ENCODE measurements at regions not wholly inside any gene's neighbourhood (a gene's known extent, or its start where the extent isn't known, plus 50 kb on each side); places are given as distances from the start of the nearest gene placed in this dataset.

DNA sequence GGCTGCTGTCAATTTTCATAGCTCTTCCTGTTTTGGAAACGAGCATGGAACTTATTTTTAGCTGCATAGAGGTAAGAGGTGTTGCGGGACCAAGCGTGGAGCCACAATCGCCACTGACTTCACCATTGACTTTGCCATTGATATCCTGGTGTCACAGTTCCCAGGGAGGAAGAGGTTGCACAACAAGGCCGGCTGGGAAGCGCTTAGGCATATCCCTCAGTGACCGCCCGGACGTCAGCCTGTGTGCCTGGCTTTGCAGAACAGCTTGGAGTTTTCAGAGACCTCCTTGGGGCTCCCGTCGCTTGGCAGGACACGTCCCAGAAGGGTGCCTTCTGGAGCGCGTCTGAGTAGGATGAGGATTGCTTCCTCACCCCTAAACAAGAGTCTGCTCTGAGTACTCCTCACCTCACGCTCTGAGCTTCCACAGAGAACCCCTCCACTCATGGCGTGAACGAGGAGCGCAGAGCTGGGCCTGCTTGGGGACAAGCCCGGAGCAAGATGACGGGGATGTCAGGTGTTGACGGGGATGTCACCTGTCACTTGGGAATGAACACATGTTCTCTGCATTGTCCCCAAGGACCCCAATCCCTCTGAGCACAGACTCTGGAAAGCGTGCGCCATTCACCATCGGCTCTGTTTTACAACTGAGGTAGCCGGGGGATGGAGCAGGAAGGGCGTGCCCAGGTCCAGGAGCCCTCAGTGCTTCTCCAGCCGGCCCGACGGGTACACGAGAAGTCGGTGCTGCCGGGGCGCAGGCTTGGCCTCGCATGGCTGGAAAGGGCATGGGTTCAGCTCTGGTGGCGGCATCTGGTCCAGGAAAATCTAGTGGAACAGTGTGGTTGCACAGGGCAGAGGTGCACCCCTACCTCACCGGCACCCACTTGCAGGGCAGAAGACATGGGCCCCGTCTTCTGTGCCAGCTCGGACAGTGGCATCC, 192.3 kb upstream of the SHH start:
- no TSS peak for BruUV-seq (replicated peaks)
- CTCF ChIA-PET: interaction anchor here (0.6 kb wide), 1 partner anchor 19 kb away, joined by 3 read pairs; no protein-coding TSS in a partner anchor

DNA sequence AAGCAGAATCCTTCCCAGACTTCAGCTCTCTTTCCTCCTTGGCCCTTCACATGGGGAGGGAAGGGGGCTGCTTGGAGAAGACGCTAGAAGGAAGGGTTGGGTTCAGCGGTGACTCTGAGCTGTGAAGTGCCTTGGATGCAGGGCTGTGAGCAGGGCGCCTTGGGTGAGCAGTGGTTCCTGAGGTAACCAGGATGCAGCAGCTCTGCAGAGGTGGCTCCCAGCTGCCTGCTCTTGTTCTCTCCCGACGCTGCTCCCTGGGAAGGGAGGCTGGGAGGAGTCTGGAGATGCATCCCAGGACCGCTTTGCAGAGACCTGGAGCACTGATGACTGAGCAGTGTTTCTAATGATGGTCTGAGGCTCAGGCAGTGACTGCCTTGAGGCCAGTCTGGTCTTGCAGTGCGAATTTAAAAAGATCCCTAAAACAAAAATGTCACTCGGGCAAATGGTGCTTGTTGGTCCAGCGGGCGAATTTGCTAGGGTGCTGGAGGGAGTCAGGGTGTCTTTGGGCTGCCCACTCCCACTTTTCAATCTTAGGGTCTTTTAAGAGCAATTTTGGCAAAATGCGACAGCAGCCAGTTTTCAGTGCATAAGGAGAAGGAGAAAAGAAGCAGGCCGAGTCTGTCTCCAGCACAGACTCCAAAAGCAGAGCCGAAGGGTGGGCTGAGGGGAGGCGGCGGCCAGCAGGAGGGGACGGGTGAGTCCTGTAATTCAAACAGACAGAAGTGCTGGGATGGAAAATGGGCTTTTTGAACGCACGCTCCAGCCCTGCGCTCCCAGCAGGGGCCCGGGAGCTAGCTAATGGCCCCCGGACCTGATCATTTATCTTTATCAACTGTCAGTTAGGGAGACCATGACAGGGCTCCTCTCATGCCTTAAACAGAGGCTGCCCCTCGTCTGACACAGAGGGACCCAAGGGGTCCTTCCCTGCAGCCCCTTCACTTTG, 191.2 kb upstream of the SHH start:
- Mint-ChIP-seq H3K27ac (ENCODE audit: low read depth, unreplicated experiment) (no peak overlapping the region), H3K36me3 (ENCODE audit: insufficient read depth, unreplicated experiment) (no peaks in the 10 kb centered on the region), H3K27me3 (ENCODE audit: insufficient read depth, unreplicated experiment) (peaks cover 2% of the 10 kb centered on the region), H3K4me3 (ENCODE audit: unreplicated experiment) (no peak overlapping the region), H3K4me1 (ENCODE audit: insufficient read depth, unreplicated experiment) (no peaks in the 10 kb centered on the region), H3K9me3 (ENCODE audit: unreplicated experiment) (no peaks in the 10 kb centered on the region)
- ChIA-PET POLR2A (interaction anchor here (1.1 kb wide), 1 partner anchor 12 kb away, joined by 3 read pairs; no protein-coding TSS in a partner anchor), CTCF (no interaction called here)
- no peak for DNase-seq (ENCODE audit: unreplicated experiment)
- intact Hi-C loops (cut with micrococcal nuclease): no loop called here
- TF ChIP-seq, protein P1, sequence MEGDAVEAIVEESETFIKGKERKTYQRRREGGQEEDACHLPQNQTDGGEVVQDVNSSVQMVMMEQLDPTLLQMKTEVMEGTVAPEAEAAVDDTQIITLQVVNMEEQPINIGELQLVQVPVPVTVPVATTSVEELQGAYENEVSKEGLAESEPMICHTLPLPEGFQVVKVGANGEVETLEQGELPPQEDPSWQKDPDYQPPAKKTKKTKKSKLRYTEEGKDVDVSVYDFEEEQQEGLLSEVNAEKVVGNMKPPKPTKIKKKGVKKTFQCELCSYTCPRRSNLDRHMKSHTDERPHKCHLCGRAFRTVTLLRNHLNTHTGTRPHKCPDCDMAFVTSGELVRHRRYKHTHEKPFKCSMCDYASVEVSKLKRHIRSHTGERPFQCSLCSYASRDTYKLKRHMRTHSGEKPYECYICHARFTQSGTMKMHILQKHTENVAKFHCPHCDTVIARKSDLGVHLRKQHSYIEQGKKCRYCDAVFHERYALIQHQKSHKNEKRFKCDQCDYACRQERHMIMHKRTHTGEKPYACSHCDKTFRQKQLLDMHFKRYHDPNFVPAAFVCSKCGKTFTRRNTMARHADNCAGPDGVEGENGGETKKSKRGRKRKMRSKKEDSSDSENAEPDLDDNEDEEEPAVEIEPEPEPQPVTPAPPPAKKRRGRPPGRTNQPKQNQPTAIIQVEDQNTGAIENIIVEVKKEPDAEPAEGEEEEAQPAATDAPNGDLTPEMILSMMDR (IDR thresholded peaks at IDR 0.05; ENCODE audit: unreplicated experiment): no peak
- no TSS peak for BruUV-seq (replicated peaks)

More for the DNA sequence above, 192.3 kb upstream of the SHH start:
- Mint-ChIP-seq H3K4me3 (ENCODE audit: unreplicated experiment) (no peak overlapping the region), H3K4me1 (ENCODE audit: insufficient read depth, unreplicated experiment) (no peaks in the 10 kb centered on the region), H3K9me3 (ENCODE audit: unreplicated experiment) (peaks cover 2% of the 10 kb centered on the region), H3K36me3 (ENCODE audit: insufficient read depth, unreplicated experiment) (no peaks in the 10 kb centered on the region), H3K27ac (ENCODE audit: low read depth, unreplicated experiment) (no peak overlapping the region), H3K27me3 (ENCODE audit: insufficient read depth, unreplicated experiment) (no peaks in the 10 kb centered on the region)
- POLR2A ChIA-PET: interaction anchor here (0.8 kb wide), 1 partner anchor 8 kb away, joined by 4 read pairs; no protein-coding TSS in a partner anchor
- no peak for DNase-seq (ENCODE audit: unreplicated experiment)
- TF ChIP-seq, protein P1 (IDR thresholded peaks at IDR 0.05; ENCODE audit: unreplicated experiment): no peak
- intact Hi-C loops (cut with micrococcal nuclease): no loop called here

DNA sequence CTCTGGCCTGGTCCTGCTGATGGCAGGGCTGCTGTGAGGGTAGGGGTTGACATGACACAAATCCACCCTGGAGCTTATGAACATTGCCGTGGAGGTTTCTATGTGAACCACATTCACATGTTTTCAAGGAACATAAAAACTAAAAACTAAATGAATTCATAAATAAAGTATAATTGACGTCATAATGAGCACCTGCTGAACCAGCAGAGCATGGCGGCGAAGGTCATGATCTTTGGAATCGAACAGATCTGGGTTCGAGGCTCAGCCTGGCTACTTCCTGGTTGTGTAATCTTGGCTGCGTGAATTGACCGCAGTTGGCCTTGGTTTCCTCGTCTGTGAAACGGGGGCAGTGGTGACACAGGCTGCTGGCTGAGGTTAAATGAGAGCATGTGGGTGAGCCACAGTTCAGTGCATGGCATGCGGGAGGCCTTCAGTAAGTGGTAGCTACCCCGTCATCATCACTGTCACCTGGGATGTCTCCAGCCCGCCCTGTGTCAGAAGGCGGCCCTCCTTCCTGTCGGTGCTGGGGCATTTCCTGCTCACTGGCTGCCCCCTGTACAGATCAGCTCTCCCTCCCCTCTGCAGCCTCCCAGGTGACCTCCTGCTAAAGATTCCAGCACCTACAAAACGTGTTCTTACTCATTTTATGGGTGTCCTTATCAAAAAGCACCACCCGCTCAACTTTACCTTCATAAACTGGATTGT, 190.3 kb upstream of the SHH start:
- Mint-ChIP-seq H3K36me3 (ENCODE audit: insufficient read depth, unreplicated experiment) (no peaks in the 10 kb centered on the region), H3K27me3 (ENCODE audit: insufficient read depth, unreplicated experiment) (peaks cover 11% of the 10 kb centered on the region), H3K27ac (ENCODE audit: low read depth, unreplicated experiment) (no peak overlapping the region), H3K4me1 (ENCODE audit: insufficient read depth, unreplicated experiment) (no peaks in the 10 kb centered on the region), H3K4me3 (ENCODE audit: unreplicated experiment) (no peak overlapping the region), H3K9me3 (ENCODE audit: unreplicated experiment) (no peaks in the 10 kb centered on the region)
- TF ChIP-seq, protein P1 (IDR thresholded peaks at IDR 0.05; ENCODE audit: unreplicated experiment): no peak
- no TSS peak for BruUV-seq (replicated peaks)
- ChIA-PET CTCF (no interaction called here), POLR2A (no interaction called here)
- no peak for DNase-seq (ENCODE audit: unreplicated experiment)
- intact Hi-C loops (cut with micrococcal nuclease): no loop called here

All from MCF 10A (cell line).